SK-N-MC (cell line): ENCODE measurements at regions not wholly inside any gene's neighbourhood (a gene's known extent, or its start where the extent isn't known, plus 50 kb on each side); places are given as distances from the start of the nearest gene placed in this dataset.

Experiments used
- EZH2 ChIP-seq: fragments of 200-600 bp; sonication (generic); IDR thresholded peaks from one replicate; pipeline ENCODE4 v1.6.1; 2017; ENCODE audit warnings: antibody characterized with exemption
- POLR2AphosphoS5 ChIP-seq: IDR thresholded peaks from 2 replicates; pipeline ENCODE4 v1.6.1; 2012; ENCODE audit warnings: mild to moderate bottlenecking, low read depth, low read length, borderline replicate concordance

DNA sequence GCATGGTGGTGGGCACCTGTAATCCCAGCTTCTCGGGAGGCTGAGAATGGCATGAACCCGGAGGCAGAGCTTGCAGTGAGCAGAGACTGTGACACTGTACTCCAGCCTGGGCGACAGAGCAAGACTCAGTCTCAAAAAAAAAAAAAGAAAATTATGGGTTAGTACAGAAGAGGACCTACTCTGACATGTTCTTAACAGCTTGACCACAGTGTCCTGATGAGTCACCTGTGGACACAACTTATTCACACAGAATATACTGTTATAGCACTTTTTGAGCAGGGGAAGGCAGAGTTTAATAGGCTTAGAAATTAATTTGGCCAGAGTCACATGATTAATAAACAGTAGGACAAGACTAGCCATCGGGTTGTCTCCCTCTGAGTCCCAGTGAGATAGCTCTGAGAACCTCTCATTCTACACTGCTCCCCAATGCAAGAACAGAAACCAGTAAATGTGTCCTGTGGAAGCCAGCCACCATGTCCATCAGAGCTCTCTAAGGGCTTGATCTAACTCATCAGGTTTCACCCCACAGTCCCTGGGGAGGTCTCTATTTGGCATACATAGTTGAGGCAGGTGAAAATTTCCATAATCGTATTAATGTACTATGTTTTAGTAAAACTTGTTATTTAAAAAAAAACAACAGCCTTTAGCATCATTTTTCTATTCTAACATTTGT, 1077.9 kb upstream of the C9orf72 start:
- TF ChIP-seq EZH2, result no peak
- TF ChIP-seq POLR2AphosphoS5, result no peak
